Ascending aorta (tissue), 2 donors: ENCODE measurements at regions not wholly inside any gene's neighbourhood (a gene's known extent, or its start where the extent isn't known, plus 50 kb on each side); places are given as distances from the start of the nearest gene placed in this dataset.

ENCODE experiments used
- DNase-seq, 2 donors: peaks; one replicate each; pipeline ENCODE4 v3.0.0-alpha.2; 2019; ENCODE audit warnings: low spot score in 2 of 2
- H3K27ac ChIP-seq, 2 donors: fragments of 200-600 bp; sonication (generic); one replicate each; pipeline ENCODE4 v1.5.1; 2016 to 2017; ENCODE audit warnings: mild to moderate bottlenecking in 1 of 2
- H3K27me3 ChIP-seq: fragments of 200-600 bp; sonication (generic); one replicate; pipeline ENCODE4 v1.5.1; 2017
- H3K36me3 ChIP-seq, 2 donors: fragments of 200-600 bp; sonication (generic); one replicate each; pipeline ENCODE4 v1.5.1; 2016
- H3K4me1 ChIP-seq, 2 donors: fragments of 200-600 bp; sonication (generic); one replicate each; pipeline ENCODE4 v1.5.1; 2016 to 2017; ENCODE audit warnings: mild to moderate bottlenecking in 1 of 2
- H3K4me3 ChIP-seq, 2 donors: fragments of 200-600 bp; sonication (generic); one replicate each; pipeline ENCODE4 v1.5.1; 2016 to 2017; ENCODE audit warnings: mild to moderate bottlenecking in 1 of 2
- H3K9me3 ChIP-seq, 2 donors: fragments of 200-600 bp; sonication (generic); one replicate each; pipeline ENCODE4 v1.5.1; 2016
- CTCF ChIP-seq, 3 experiments: fragments of 200-600 bp in 2 of 3; fragments of 450-650 bp in 1 of 3; sonication (generic) in 2 of 3; IDR thresholded peaks; one replicate each; pipeline ENCODE4 v1.5.1; 2016 to 2019; ENCODE audit warnings: antibody characterized with exemption in 3 of 3, mild to moderate bottlenecking in 1 of 3, moderate library complexity in 1 of 3
- intact Hi-C: fragments of 100-400 bp; cut with DNase I; formaldehyde crosslinking; loops from one replicate; pipeline ENCODE4 v1.15.1; 2023

GRCh38 chr1:214739621-214740238, 136.7 kb downstream of the CENPF start:
- Histone ChIP-seq H3K27me3 (no peaks in the 10 kb centered on the region), H3K4me3 (no peak overlapping the region), H3K36me3 (no peaks in the 10 kb centered on the region), H3K9me3 (no peaks in the 10 kb centered on the region), H3K4me1 (no peaks in the 10 kb centered on the region), H3K27ac (no peak overlapping the region)
- intact Hi-C loops = no loop called here
- TF ChIP-seq CTCF (IDR thresholded peaks at IDR 0.05) = no peak
- no peak for DNase-seq

- no peaks in the 10 kb centered on the region for H3K4me1 ChIP-seq
- H3K36me3 ChIP-seq = no peaks in the 10 kb centered on the region
- H3K27me3 ChIP-seq = no peaks in the 10 kb centered on the region
- DNase-seq = no peak
- TF ChIP-seq CTCF (IDR thresholded peaks at IDR 0.05) = no peak
- no peak overlapping the region for H3K4me3 ChIP-seq
- intact Hi-C loops = no loop called here
- no peaks in the 10 kb centered on the region for H3K9me3 ChIP-seq
- H3K27ac ChIP-seq = no peak overlapping the region
These were observed 137.5 kb downstream of the CENPF start for GRCh38 chr1:214740471-214740870.

- Histone ChIP-seq H3K36me3 (no peaks in the 10 kb centered on the region), H3K27ac (no peak overlapping the region), H3K9me3 (no peaks in the 10 kb centered on the region), H3K27me3 (no peaks in the 10 kb centered on the region), H3K4me1 (no peaks in the 10 kb centered on the region), H3K4me3 (no peak overlapping the region)
- intact Hi-C loops = no loop called here
- TF ChIP-seq CTCF (IDR thresholded peaks at IDR 0.05) = no peak
- DNase-seq = no peak
These were observed 144.1 kb downstream of the CENPF start for GRCh38 chr1:214747050-214747635.

- Histone ChIP-seq H3K27ac (no peak overlapping the region), H3K4me1 (no peaks in the 10 kb centered on the region), H3K36me3 (no peaks in the 10 kb centered on the region), H3K27me3 (no peaks in the 10 kb centered on the region), H3K4me3 (no peak overlapping the region), H3K9me3 (no peaks in the 10 kb centered on the region)
- no peak for DNase-seq
- TF ChIP-seq CTCF (IDR thresholded peaks at IDR 0.05) = no peak
- intact Hi-C loops = no loop called here
These were observed 150.3 kb downstream of the CENPF start for GRCh38 chr1:214753236-214753852.

GRCh38 chr1:214761030-214761429, 158.0 kb downstream of the CENPF start:
- no peak for TF ChIP-seq CTCF (IDR thresholded peaks at IDR 0.05)
- no peaks in the 10 kb centered on the region for H3K4me1 ChIP-seq
- no peaks in the 10 kb centered on the region for H3K27me3 ChIP-seq
- intact Hi-C loops = no loop called here
- H3K9me3 ChIP-seq = peaks cover 14 to 15% of the 10 kb centered on the region in 2 donors
- H3K27ac ChIP-seq = no peak overlapping the region
- no peaks in the 10 kb centered on the region for H3K36me3 ChIP-seq
- H3K4me3 ChIP-seq = no peak overlapping the region
- DNase-seq = no peak
